NT2/D1 (cell line): ENCODE measurements at regions not wholly inside any gene's neighbourhood (a gene's known extent, or its start where the extent isn't known, plus 50 kb on each side); places are given as distances from the start of the nearest gene placed in this dataset.

Experiments
- YY1 ChIP-seq: IDR thresholded peaks from 2 replicates; pipeline ENCODE4 v1.6.1; 2011; ENCODE audit not compliant: insufficient read length, insufficient read depth
- ZNF274 ChIP-seq: IDR thresholded peaks from 2 replicates; pipeline ENCODE4 v1.6.1; 2011; ENCODE audit warnings: mild to moderate bottlenecking, low read depth, low read length

- TF ChIP-seq ZNF274 (no peak), YY1 (no peak)
These were observed 1695.0 kb downstream of the SLITRK1 start for GRCh38 chr13:82187227-82187626.
